SK-N-SH treated with all-trans-retinoic acid at 6 μM for 48 hours (cell line): ENCODE measurements at regions not wholly inside any gene's neighbourhood (a gene's known extent, or its start where the extent isn't known, plus 50 kb on each side); places are given as distances from the start of the nearest gene placed in this dataset.
"Not testable (repeated sequence)": the region's sequence is repeated elsewhere in the genome, so short reads cannot be mapped to it uniquely, and the experiment has no call there.

Experiments
- BACH2 ChIP-seq: fragments of 250-450 bp; sonication (Bioruptor Pico); IDR thresholded peaks from 2 replicates; pipeline ENCODE4 v1.9.0; 2021; ENCODE audit warnings: mild to moderate bottlenecking, borderline replicate concordance
- CREB5 ChIP-seq: fragments of 250-450 bp; sonication (Bioruptor Pico); IDR thresholded peaks from 2 replicates; pipeline ENCODE4 v1.5.1; 2020; ENCODE audit warnings: low read depth, mild to moderate bottlenecking, moderate library complexity
- PATZ1 ChIP-seq: fragments of 250-450 bp; sonication (Bioruptor Pico); IDR thresholded peaks from 2 replicates; pipeline ENCODE4 v1.8.0; 2020; ENCODE audit warnings: mild to moderate bottlenecking, moderate library complexity, borderline replicate concordance
- RARB ChIP-seq: fragments of 250-450 bp; sonication (Bioruptor Pico); IDR thresholded peaks from 2 replicates; pipeline ENCODE4 v1.8.0; 2021; ENCODE audit warnings: mild to moderate bottlenecking, moderate library complexity
- TOX ChIP-seq: fragments of 250-450 bp; sonication (Bioruptor Pico); IDR thresholded peaks from 2 replicates; pipeline ENCODE4 v1.8.0; 2021; ENCODE audit warnings: mild to moderate bottlenecking, moderate library complexity, borderline replicate concordance
- TSHZ2 ChIP-seq: fragments of 250-450 bp; sonication (Bioruptor Pico); IDR thresholded peaks from 2 replicates; pipeline ENCODE4 v1.5.0; 2020; ENCODE audit warnings: mild to moderate bottlenecking, moderate library complexity
- ZC3H10 ChIP-seq: fragments of 250-450 bp; sonication (Bioruptor Pico); IDR thresholded peaks from 2 replicates; pipeline ENCODE4 v1.5.1; 2021; ENCODE audit warnings: mild to moderate bottlenecking, moderate library complexity

- TF ChIP-seq BACH2; CREB5; PATZ1 (CRISPR knock-in tag); RARB; TSHZ2 (CRISPR knock-in tag); TOX (CRISPR knock-in tag); ZC3H10 (CRISPR knock-in tag): not testable (repeated sequence)
Measured at GRCh38 chr14:25370057-25370456, 320.1 kb upstream of the STXBP6 start.
